SK-N-SH (cell line): ENCODE measurements at regions not wholly inside any gene's neighbourhood (a gene's known extent, or its start where the extent isn't known, plus 50 kb on each side); places are given as distances from the start of the nearest gene placed in this dataset.

Experiments
- CTCF ChIA-PET: fragments of 300-600, 350-600 bp; formaldehyde crosslinking; extraction: SDS; loops from one replicate; lab custom pipeline; 2021; lab: Yijun Ruan, JAX
- POLR2A ChIA-PET: fragments of 350-600 bp; sonication (Branson Sonifier 250); formaldehyde crosslinking; extraction: SDS; loops from one replicate; lab custom pipeline; 2020; ENCODE audit warnings: antibody characterized with exemption, inconsistent platforms; lab: Yijun Ruan, JAX
- DNase-seq: peaks from one replicate; pipeline ENCODE4 v3.0.0; 2012
- H2AFZ ChIP-seq: fragments of 200-600 bp; sonication (generic); 2 replicates; pipeline ENCODE4 v1.8.1; 2016; ENCODE audit warnings: antibody characterized with exemption, mild to moderate bottlenecking, low read depth
- H3F3A ChIP-seq: fragments of 200-600 bp; sonication (generic); replicated peaks from 2 replicates; pipeline ENCODE3; 2016; ENCODE audit warnings: antibody characterized with exemption, mild to moderate bottlenecking; ENCODE audit not compliant: insufficient read depth
- H3K27ac ChIP-seq, 2 experiments: fragments of 200-500 bp in 1 of 2; fragments of 200-600 bp in 1 of 2; sonication (Bioruptor generic) in 1 of 2; sonication (generic), shearing (Covaris generic) in 1 of 2; 2 replicates each; pipeline versions ENCODE4 v1.5.1 to v1.6.1; 2014 to 2016; ENCODE audit warnings: low read depth in 2 of 2, inconsistent platforms in 1 of 2, low read length in 1 of 2, mild to moderate bottlenecking in 1 of 2, mixed read lengths in 1 of 2
- H3K27me3 ChIP-seq: fragments of 200-600 bp; sonication (generic), shearing (Covaris generic); 2 replicates; pipeline ENCODE4 v1.6.1; 2016; ENCODE audit warnings: mixed run types; ENCODE audit not compliant: insufficient read depth
- H3K36me3 ChIP-seq, 2 experiments: fragments of 200-500 bp in 1 of 2; fragments of 200-600 bp in 1 of 2; sonication (Bioruptor generic) in 1 of 2; sonication (generic) in 1 of 2; replicated peaks in 1 of 2; 2 replicates each; pipeline versions ENCODE3 to v1.5.1; 2014 to 2016; ENCODE audit warnings: low read length in 1 of 2, mild to moderate bottlenecking in 1 of 2; ENCODE audit not compliant: insufficient read depth in 2 of 2, control insufficient read depth in 1 of 2
- H3K4me1 ChIP-seq, 2 experiments: fragments of 200-500 bp in 1 of 2; fragments of 200-600 bp in 1 of 2; sonication (Bioruptor generic) in 1 of 2; sonication (generic), shearing (Covaris generic) in 1 of 2; 2 replicates each; pipeline versions ENCODE4 v1.5.1 to v1.6.1; 2014 to 2016; ENCODE audit warnings: low read depth in 1 of 2, low read length in 1 of 2, mixed run types in 1 of 2; ENCODE audit not compliant: insufficient read depth in 2 of 2, control insufficient read depth in 1 of 2
- H3K4me2 ChIP-seq: fragments of 200-600 bp; sonication (generic), shearing (Covaris generic); 2 replicates; pipeline ENCODE4 v1.6.1; 2017; ENCODE audit warnings: mixed run types
- H3K4me3 ChIP-seq, 2 experiments: fragments of 200-500 bp in 1 of 2; fragments of 200-600 bp in 1 of 2; sonication (Bioruptor generic) in 1 of 2; sonication (generic), shearing (Covaris generic) in 1 of 2; 2 replicates each; pipeline versions ENCODE4 v1.5.1 to v1.8.1; 2014 to 2016; ENCODE audit warnings: low read depth in 2 of 2, inconsistent platforms in 1 of 2, low read length in 1 of 2, mild to moderate bottlenecking in 1 of 2, mixed read lengths in 1 of 2, moderate library complexity in 1 of 2
- H3K79me2 ChIP-seq: fragments of 200-600 bp; sonication (generic); 2 replicates; pipeline ENCODE4 v1.8.1; 2017; ENCODE audit warnings: mild to moderate bottlenecking; ENCODE audit not compliant: insufficient read depth
- H3K9ac ChIP-seq: fragments of 200-600 bp; sonication (generic); 2 replicates; pipeline ENCODE4 v1.6.1; 2017; ENCODE audit warnings: mixed run types
- H3K9me2 ChIP-seq: fragments of 200-600 bp; sonication (generic); 2 replicates; pipeline ENCODE4 v1.6.1; 2017; ENCODE audit warnings: mixed run types
- H3K9me3 ChIP-seq: fragments of 200-600 bp; sonication (generic); 2 replicates; pipeline ENCODE4 v1.6.1; 2017; ENCODE audit warnings: mixed run types, mild to moderate bottlenecking, moderate library complexity
- H4K20me1 ChIP-seq: fragments of 200-600 bp; sonication (generic); 2 replicates; pipeline ENCODE4 v1.6.1; 2017; ENCODE audit warnings: mild to moderate bottlenecking, mixed run types; ENCODE audit not compliant: insufficient read depth
- CHD2 ChIP-seq: fragments of 150-350 bp; IDR thresholded peaks from 2 replicates; pipeline ENCODE4 v1.6.1; 2018; ENCODE audit warnings: low read length; ENCODE audit not compliant: partially characterized antibody
- EP300 ChIP-seq, 2 experiments: IDR thresholded peaks; 2 replicates each; pipeline versions ENCODE4 v1.4.0 to v1.6.1; 2012; ENCODE audit warnings: borderline replicate concordance in 1 of 2, low read depth in 1 of 2, low read length in 1 of 2
- EZH2phosphoT487 ChIP-seq: fragments of 200-600 bp; sonication (generic); IDR thresholded peaks from 2 replicates; pipeline ENCODE4 v1.6.1; 2017; ENCODE audit warnings: low read depth, mixed run types, mild to moderate bottlenecking, antibody characterized with exemption, moderate library complexity, borderline replicate concordance
- FOXM1 ChIP-seq: IDR thresholded peaks from 2 replicates; pipeline ENCODE4 v1.4.0; 2012; ENCODE audit warnings: low read depth, mild to moderate bottlenecking
- GATA2 ChIP-seq: sonication (generic); formaldehyde crosslinking; IDR thresholded peaks from 2 replicates; pipeline ENCODE4 v1.5.0; 2020; ENCODE audit warnings: mild to moderate bottlenecking, missing genetic modification reagents
- JUND ChIP-seq: IDR thresholded peaks from 2 replicates; pipeline ENCODE4 v1.4.0; 2012
- MXI1 ChIP-seq: IDR thresholded peaks from 2 replicates; pipeline ENCODE4 v1.6.1; 2012; ENCODE audit warnings: mild to moderate bottlenecking, low read depth, low read length, improper control_type of control experiment
- NFIC ChIP-seq: IDR thresholded peaks from 2 replicates; pipeline ENCODE4 v1.4.0; 2012; ENCODE audit warnings: borderline replicate concordance
- REST ChIP-seq: IDR thresholded peaks from 2 replicates; pipeline ENCODE4 v1.6.1; 2012; ENCODE audit warnings: mild to moderate bottlenecking, low read depth, low read length, moderate library complexity
- RFX5 ChIP-seq: IDR thresholded peaks from 2 replicates; pipeline ENCODE4 v1.6.1; 2012; ENCODE audit warnings: mild to moderate bottlenecking, improper control_type of control experiment, low read length
- SIN3A ChIP-seq: IDR thresholded peaks from 2 replicates; pipeline ENCODE4 v1.6.1; 2012; ENCODE audit warnings: low read depth, mild to moderate bottlenecking, low read length, moderate library complexity, borderline replicate concordance
- TCF12 ChIP-seq: IDR thresholded peaks from 2 replicates; pipeline ENCODE4 v1.4.0; 2012
- USF2 ChIP-seq: fragments of 150-350 bp; IDR thresholded peaks from 2 replicates; pipeline ENCODE4 v1.6.1; 2017; ENCODE audit warnings: antibody characterized with exemption, low read length, low read depth, borderline replicate concordance
- YY1 ChIP-seq: IDR thresholded peaks from 2 replicates; pipeline ENCODE4 v1.4.0; 2012; ENCODE audit warnings: low read depth, mild to moderate bottlenecking
- WGBS: methylation state at CpG from one replicate; pipeline ENCODE4 v1.1.6; 2017; ENCODE audit warnings: low lambda C conversion rate; 5-methylcytosine and 5-hydroxymethylcytosine counted together
- TF ChIP-seq, protein P1 (sequence below): fragments of 150-350 bp; IDR thresholded peaks from 2 replicates; pipeline ENCODE4 v1.6.1; 2016; ENCODE audit warnings: mild to moderate bottlenecking, low read depth, low read length
- TF ChIP-seq, protein P2 (sequence below): IDR thresholded peaks from 2 replicates; pipeline ENCODE4; 2012
- TF ChIP-seq, protein P3 (sequence below): fragments of 200-600 bp; sonication (generic); IDR thresholded peaks from 2 replicates; pipeline ENCODE4 v1.6.1; 2017; ENCODE audit warnings: antibody characterized with exemption, mild to moderate bottlenecking, moderate library complexity

DNA sequence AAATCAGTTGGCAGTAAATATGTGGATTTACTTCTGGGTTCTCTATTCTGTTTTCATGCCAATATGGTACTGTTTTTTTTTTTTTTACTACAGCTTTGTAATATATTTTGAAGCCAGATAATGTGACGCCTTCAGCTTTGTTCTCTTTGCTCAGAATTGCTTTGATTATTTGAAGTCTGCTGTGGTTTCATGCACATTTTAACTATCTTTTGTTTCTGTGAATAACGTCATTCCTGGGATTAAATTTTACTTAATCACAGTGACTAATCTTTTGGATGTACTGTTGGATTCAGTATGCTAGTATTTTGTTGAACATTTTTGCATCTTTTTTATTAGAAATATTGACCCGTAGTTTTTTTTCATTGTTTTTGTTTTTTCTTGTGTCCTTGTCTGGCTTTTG, 576.5 kb downstream of the ZNF385D start:
- Histone ChIP-seq H3K36me3 (no peaks in the 10 kb centered on the region), H3K27me3 (no peaks in the 10 kb centered on the region), H2AFZ (no peak overlapping the region), H3K9me3 (no peaks in the 10 kb centered on the region), H3K9me2 (no peaks in the 10 kb centered on the region), H3K4me1 (no peaks in the 10 kb centered on the region), H3K4me2 (no peak overlapping the region), H3K4me3 (no peak overlapping the region), H3K79me2 (no peaks in the 10 kb centered on the region), H3F3A (no peaks in the 10 kb centered on the region), H3K9ac (no peak overlapping the region), H3K27ac (no peak overlapping the region), H4K20me1 (no peaks in the 10 kb centered on the region)
- no peak for DNase-seq
- ChIA-PET CTCF (no interaction called here), POLR2A (no interaction called here)
- WGBS, result 36% methylated on average over 3 of the region's 3 CpGs
- TF ChIP-seq REST (no peak), TCF12 (no peak), NFIC (no peak), EZH2phosphoT487 (no peak), JUND (no peak), FOXM1 (no peak), MXI1 (no peak), GATA2 (CRISPR knock-in tag) (no peak), CHD2 (no peak), USF2 (no peak), YY1 (no peak), SIN3A (no peak), RFX5 (no peak), EP300 (IDR thresholded peaks at IDR 0.05; ENCODE audit: borderline replicate concordance in 1 of 2, low read depth in 1 of 2, low read length in 1 of 2) (no peak)
- TF ChIP-seq, protein P1, sequence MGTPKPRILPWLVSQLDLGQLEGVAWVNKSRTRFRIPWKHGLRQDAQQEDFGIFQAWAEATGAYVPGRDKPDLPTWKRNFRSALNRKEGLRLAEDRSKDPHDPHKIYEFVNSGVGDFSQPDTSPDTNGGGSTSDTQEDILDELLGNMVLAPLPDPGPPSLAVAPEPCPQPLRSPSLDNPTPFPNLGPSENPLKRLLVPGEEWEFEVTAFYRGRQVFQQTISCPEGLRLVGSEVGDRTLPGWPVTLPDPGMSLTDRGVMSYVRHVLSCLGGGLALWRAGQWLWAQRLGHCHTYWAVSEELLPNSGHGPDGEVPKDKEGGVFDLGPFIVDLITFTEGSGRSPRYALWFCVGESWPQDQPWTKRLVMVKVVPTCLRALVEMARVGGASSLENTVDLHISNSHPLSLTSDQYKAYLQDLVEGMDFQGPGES, result no peak
- TF ChIP-seq, protein P2, sequence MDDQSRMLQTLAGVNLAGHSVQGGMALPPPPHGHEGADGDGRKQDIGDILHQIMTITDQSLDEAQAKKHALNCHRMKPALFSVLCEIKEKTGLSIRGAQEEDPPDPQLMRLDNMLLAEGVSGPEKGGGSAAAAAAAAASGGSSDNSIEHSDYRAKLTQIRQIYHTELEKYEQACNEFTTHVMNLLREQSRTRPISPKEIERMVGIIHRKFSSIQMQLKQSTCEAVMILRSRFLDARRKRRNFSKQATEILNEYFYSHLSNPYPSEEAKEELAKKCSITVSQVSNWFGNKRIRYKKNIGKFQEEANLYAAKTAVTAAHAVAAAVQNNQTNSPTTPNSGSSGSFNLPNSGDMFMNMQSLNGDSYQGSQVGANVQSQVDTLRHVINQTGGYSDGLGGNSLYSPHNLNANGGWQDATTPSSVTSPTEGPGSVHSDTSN, result no peak
- TF ChIP-seq, protein P3, sequence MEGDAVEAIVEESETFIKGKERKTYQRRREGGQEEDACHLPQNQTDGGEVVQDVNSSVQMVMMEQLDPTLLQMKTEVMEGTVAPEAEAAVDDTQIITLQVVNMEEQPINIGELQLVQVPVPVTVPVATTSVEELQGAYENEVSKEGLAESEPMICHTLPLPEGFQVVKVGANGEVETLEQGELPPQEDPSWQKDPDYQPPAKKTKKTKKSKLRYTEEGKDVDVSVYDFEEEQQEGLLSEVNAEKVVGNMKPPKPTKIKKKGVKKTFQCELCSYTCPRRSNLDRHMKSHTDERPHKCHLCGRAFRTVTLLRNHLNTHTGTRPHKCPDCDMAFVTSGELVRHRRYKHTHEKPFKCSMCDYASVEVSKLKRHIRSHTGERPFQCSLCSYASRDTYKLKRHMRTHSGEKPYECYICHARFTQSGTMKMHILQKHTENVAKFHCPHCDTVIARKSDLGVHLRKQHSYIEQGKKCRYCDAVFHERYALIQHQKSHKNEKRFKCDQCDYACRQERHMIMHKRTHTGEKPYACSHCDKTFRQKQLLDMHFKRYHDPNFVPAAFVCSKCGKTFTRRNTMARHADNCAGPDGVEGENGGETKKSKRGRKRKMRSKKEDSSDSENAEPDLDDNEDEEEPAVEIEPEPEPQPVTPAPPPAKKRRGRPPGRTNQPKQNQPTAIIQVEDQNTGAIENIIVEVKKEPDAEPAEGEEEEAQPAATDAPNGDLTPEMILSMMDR, result no peak
